ENCODE measurements at regions not wholly inside any gene's neighbourhood (a gene's known extent, or its start where the extent isn't known, plus 50 kb on each side); places are given as distances from the start of the nearest gene placed in this dataset.

GRCh38 chr11:103690356-103690755, 346.1 kb upstream of the DDI1 start (continued):
- TF ChIP-seq HDGF (IDR thresholded peaks at IDR 0.05) = no peak
- TF ChIP-seq POLR2AphosphoS2 (IDR thresholded peaks at IDR 0.05; ENCODE audit: low read depth, low read length) = no peak
- no peak for TF ChIP-seq SUZ12 (IDR thresholded peaks at IDR 0.05; ENCODE audit: unreplicated experiment)
- no peak for TF ChIP-seq TARDBP (IDR thresholded peaks at IDR 0.05; ENCODE audit: borderline replicate concordance)
- TF ChIP-seq ZNF622 (IDR thresholded peaks at IDR 0.05) = no peak
- TF ChIP-seq FOS (IDR thresholded peaks at IDR 0.05; ENCODE audit: borderline replicate concordance, extremely low read depth, insufficient read length) = no peak
- no peak for TF ChIP-seq ATF2 (IDR thresholded peaks at IDR 0.05; ENCODE audit: low read length)
- TF ChIP-seq RAD21 (IDR thresholded peaks at IDR 0.05; ENCODE audit: insufficient read depth, low read depth, low read length) = no peak
- TF ChIP-seq JUNB (IDR thresholded peaks at IDR 0.05) = no peak
- no peak for TF ChIP-seq NFYA (IDR thresholded peaks at IDR 0.05; ENCODE audit: borderline replicate concordance, low read depth, low read length)
- no peak for TF ChIP-seq BRCA1 (IDR thresholded peaks at IDR 0.05; ENCODE audit: low read depth, low read length)
- TF ChIP-seq MAX (IDR thresholded peaks at IDR 0.05; ENCODE audit: low read depth, low read length) = no peak

GRCh38 chr11:103696123-103696522, 340.3 kb upstream of the DDI1 start:
- no peak for ATAC-seq
- ChIA-PET RAD21 (ENCODE audit: unreplicated experiment) (no interaction called here), SMC1A (ENCODE audit: uncharacterized antibody, unreplicated experiment) (no interaction called here), POLR2A (no interaction called here), CTCF (no interaction called here)
- Histone ChIP-seq H3K79me2 (ENCODE audit: control insufficient read depth, insufficient read depth, low read length) (no peaks in the 10 kb centered on the region), H4K20me1 (ENCODE audit: control insufficient read depth, insufficient read depth) (no peaks in the 10 kb centered on the region), H3K9me3 (replicated peaks; ENCODE audit: control insufficient read depth, insufficient read depth, low read length) (no peaks in the 10 kb centered on the region), H2AFZ (ENCODE audit: control insufficient read depth, low read depth, low read length) (no peak overlapping the region), H3K36me3 (ENCODE audit: control insufficient read depth in 2 of 2, insufficient read depth in 2 of 2, low read length in 1 of 2) (no peaks in the 10 kb centered on the region), H3K9ac (ENCODE audit: control insufficient read depth, insufficient read depth, low read length) (no peak overlapping the region), H3K4me3 (no peak overlapping the region), H3K4me2 (ENCODE audit: control insufficient read depth, insufficient read depth) (no peak overlapping the region), H3K4me1 (ENCODE audit: control insufficient read depth, insufficient read depth, low read length) (no peaks in the 10 kb centered on the region), H3K27ac (ENCODE audit: control insufficient read depth, insufficient read depth) (no peak overlapping the region), H3K27me3 (replicated peaks in 1 of 2; ENCODE audit: control insufficient read depth in 2 of 2, insufficient read depth in 2 of 2, low read length in 1 of 2) (no peaks in the 10 kb centered on the region)
- no peak for FAIRE-seq
- intact Hi-C loops (cut with micrococcal nuclease; ENCODE audit: unreplicated experiment) (no loop called here), in situ Hi-C loops (cut with MboI) (no loop called here)
- no peak for DNase-seq (ENCODE audit: low read depth, low spot score)
- no TSS peak for BruUV-seq (replicated peaks)
- TF ChIP-seq ZSCAN29 (IDR thresholded peaks at IDR 0.05) (no peak), TCF3 (IDR thresholded peaks at IDR 0.05; ENCODE audit: borderline replicate concordance, insufficient read depth, low read depth, low read length) (no peak), ZNF24 (IDR thresholded peaks at IDR 0.05) (no peak), POLR2AphosphoS5 (IDR thresholded peaks at IDR 0.05; ENCODE audit: low read length) (no peak), WRNIP1 (IDR thresholded peaks at IDR 0.05; ENCODE audit: borderline replicate concordance, low read depth, low read length) (no peak), IRF3 (IDR thresholded peaks at IDR 0.05) (no peak), CUX1 (IDR thresholded peaks at IDR 0.05; ENCODE audit: insufficient replicate concordance, low read depth, low read length) (no peak), DPF2 (IDR thresholded peaks at IDR 0.05) (no peak)

Data from GM12878 (cell line).